ENCODE measurements at regions not wholly inside any gene's neighbourhood (a gene's known extent, or its start where the extent isn't known, plus 50 kb on each side); places are given as distances from the start of the nearest gene placed in this dataset.
A peak's percentile ranks its signal among the peaks of the same experiment; 100 is the strongest.
"Not testable (repeated sequence)": the region's sequence is repeated elsewhere in the genome, so short reads cannot be mapped to it uniquely, and the experiment has no call there.

DNA sequence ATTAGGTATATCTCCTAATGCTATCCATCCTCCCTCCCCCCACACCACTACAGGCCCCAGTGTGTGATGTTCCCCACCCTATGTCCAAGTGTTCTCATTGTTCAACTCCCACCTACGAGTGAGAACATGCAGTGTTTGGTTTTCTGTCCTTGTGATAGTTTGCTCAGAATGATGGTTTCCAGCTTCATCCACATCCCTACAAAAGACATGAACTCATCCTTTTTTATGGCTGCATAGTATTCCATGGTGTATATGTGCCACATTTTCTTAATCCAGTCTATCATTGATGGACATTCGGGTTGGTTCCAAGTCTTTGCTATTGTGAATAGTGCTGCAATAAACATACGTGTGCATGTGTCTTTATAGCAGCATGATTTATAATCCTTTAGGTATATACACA is 53.8 kb upstream of the HIVEP2 start:
- DNase-seq, result not testable (repeated sequence)

DNA sequence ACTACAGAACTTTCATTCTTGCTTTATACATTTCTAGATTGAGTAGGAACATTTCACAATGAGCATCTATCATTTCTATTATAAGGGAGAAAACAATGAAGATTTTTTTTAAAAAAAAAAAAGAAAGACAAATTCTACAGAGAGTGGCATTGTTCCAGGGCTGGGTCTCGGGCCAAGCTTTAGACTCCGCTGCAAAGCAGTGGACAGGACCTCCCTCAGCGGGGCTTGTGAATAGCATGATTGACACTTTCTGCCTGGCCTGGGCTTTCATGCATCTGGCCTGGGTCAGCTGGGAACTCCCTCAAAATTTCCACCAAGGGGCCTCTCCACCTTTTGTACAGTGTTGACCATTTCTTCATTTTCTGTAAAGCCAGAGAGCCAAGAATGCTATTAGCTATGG is 55.8 kb upstream of the HIVEP2 start:
- peak; percentile 65 to 68 for DNase-seq

DNA sequence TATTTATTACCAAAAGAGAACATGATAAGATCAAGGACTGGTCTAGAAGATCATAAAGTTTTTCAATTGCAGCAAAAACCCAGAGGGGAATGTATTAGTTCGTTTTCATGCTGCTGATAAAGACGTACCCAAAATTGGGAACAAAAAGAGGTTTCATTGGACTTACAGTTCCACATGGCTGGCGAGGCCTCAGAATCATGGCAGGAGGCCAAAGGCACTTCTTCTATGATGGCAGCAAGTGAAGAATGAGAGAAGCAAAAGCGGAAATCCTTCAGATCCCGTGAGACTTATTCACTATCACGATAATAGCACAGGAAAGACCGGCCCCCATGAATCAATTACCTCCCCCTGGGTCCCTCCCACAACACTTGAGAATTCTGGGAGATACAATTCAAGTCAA is 57.7 kb upstream of the HIVEP2 start:
- DNase-seq, result no peak

DNA sequence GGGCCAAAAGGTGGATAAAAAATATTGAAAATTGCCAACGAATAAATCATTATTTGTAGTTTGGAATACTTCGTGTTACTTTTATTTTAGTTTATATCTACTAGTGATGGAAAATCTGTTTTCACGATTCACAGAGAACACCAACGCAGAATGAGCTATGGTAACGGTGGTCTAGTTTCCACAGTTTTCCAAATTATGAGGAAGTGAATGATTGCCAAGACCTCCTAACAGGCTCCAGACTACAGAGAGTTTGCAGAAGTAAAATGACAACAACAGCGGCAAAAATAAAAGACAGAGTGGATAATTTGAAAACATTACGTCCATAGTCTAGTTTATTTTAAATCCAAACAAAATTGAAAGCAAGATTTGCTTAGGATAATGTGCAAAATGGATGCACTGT is 57.0 kb upstream of the AIG1 start:
- no peak for DNase-seq

DNA sequence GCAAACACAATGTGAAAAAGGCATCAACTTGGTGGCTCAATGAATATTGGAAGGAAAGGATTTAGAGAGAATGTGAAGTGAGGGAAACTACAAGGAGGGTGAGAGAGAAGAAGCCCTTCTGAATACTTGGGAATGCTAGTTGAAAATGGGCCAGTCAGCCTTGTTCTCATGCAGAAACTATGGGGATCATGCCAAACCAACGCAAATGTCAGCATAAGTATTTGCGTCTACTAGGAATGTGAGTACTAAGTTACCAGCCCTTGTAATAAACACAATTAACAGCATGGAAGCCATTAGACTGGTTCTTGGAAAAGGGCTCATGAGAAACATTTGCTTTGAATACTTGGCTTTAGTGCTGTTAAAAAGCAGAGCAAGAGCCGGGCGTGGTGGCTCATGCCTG is 54.9 kb upstream of the AIG1 start:
- no peak for DNase-seq

DNA sequence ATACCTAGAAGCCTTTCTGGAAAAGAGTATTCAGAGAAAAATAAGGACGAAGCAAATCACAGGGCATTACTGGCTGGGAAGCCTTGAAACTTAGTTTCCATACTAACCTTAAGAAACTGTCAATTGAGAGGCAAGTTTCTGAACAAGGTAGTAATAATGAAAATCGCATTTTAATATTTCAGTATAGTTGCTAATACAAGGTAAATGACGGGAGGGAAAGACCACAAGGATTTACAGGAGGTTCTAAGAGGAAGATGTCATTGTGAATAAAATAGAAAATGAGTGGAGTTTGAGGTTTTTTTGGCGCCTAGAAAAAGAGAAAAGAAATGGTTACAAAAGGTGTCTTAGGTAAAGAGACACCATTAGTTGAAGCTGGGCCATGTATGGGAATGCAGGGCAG is 53.9 kb upstream of the AIG1 start:
- no peak for DNase-seq

DNA sequence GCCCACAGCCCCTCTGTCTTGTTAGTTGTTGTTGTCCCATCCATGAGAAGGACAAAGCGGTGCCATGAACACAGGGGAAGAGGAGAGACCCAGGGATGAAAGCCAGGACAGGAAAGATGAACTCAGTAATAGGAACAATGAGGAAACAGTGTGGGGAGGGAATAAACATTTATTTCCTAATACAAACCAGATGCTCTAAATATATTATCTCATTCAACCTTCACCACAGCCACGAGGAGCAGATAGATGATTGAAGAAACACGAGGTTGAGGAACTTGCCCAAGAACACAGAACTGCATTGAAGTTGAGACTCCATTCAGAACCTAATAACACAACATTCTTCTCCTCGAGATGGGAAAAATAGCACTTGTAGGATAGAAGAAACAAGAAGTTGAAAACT is 53.0 kb upstream of the AIG1 start:
- no peak for DNase-seq

DNA sequence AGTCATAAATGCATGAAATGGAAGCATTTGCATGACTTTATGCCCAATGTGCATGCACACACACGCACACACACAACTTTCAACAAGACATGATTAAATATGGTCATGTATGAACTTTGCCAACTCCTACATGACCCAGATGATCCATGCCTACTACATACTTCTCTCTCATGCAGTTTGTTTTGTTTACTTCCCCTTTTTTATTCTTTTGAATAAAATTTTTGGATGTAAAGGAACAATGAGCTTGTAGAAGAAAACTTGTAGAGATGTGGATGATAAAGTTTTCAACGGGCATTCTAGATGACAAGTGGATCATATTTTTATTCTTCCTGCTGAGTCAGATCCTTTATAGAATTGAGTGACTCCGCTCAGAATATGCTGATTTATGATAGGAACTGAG is 50.8 kb upstream of the AIG1 start:
- DNase-seq, result no peak

Measured in hippocampal formation (tissue), 2 donors.